WTC11 (cell line): ENCODE measurements at regions not wholly inside any gene's neighbourhood (a gene's known extent, or its start where the extent isn't known, plus 50 kb on each side); places are given as distances from the start of the nearest gene placed in this dataset.

Experiments
- ATAC-seq: fragments of 200-7000 bp; cut with Tn5 transposase; 2 replicates; pipeline ENCODE4 v1.10.0; 2021; ENCODE audit warnings: mild to moderate bottlenecking, moderate library complexity
- CTCF ChIA-PET: fragments of 300-600 bp; sonication (Branson Sonifier 250); formaldehyde crosslinking; loops from one replicate; lab custom pipeline; 2021; ENCODE audit warnings: antibody characterized with exemption; lab: Charles Lee
- POLR2A ChIA-PET: fragments of 350-600 bp; sonication (Branson Sonifier 250); formaldehyde crosslinking; loops from one replicate; lab custom pipeline; 2021; ENCODE audit warnings: antibody characterized with exemption; lab: Charles Lee
- DNase-seq: peaks from one replicate; pipeline ENCODE4 v3.0.0; 2021; ENCODE audit warnings: low spot score
- H3K27ac Mint-ChIP-seq: 2 replicates; pipeline ENCODE4 v1.8.0; 2021; ENCODE audit warnings: mixed read lengths
- H3K27me3 Mint-ChIP-seq: 2 replicates; pipeline ENCODE4 v1.8.0; 2021; ENCODE audit warnings: low read depth, mild to moderate bottlenecking, moderate library complexity, mixed read lengths
- H3K36me3 Mint-ChIP-seq: 2 replicates; pipeline ENCODE4 v1.8.0; 2021; ENCODE audit warnings: mixed read lengths
- H3K4me1 Mint-ChIP-seq: 2 replicates; pipeline ENCODE4 v1.8.0; 2022; ENCODE audit warnings: mixed read lengths
- H3K4me3 Mint-ChIP-seq: 2 replicates; pipeline ENCODE4 v1.8.0; 2021; ENCODE audit warnings: mild to moderate bottlenecking, moderate library complexity, mixed read lengths
- H3K9me3 Mint-ChIP-seq: 2 replicates; pipeline ENCODE4 v1.8.0; 2021; ENCODE audit warnings: mixed read lengths
- ATF3 ChIP-seq: sonication (generic); formaldehyde crosslinking; conservative IDR thresholded peaks from 2 replicates; pipeline ENCODE4 v1.8.1; 2022; ENCODE audit warnings: mild to moderate bottlenecking, missing genetic modification reagents
- CBFB ChIP-seq: sonication (generic); formaldehyde crosslinking; IDR thresholded peaks from 2 replicates; pipeline ENCODE4 v1.8.1; 2022; ENCODE audit warnings: mild to moderate bottlenecking, low read depth, missing genetic modification reagents
- CTCF ChIP-seq: fragments of 200-600 bp; IDR thresholded peaks from 2 replicates; pipeline ENCODE4 v1.8.0; 2022; ENCODE audit warnings: antibody characterized with exemption
- E2F5 ChIP-seq: sonication (generic); formaldehyde crosslinking; IDR thresholded peaks from 2 replicates; pipeline ENCODE4 v1.8.1; 2022; ENCODE audit warnings: mild to moderate bottlenecking, moderate library complexity, missing genetic modification reagents
- ERG ChIP-seq: fragments of 250-450 bp; sonication (Bioruptor Pico); IDR thresholded peaks from 2 replicates; pipeline ENCODE4 v1.8.0; 2021; ENCODE audit warnings: mild to moderate bottlenecking
- ETV6 ChIP-seq: sonication (generic); formaldehyde crosslinking; IDR thresholded peaks from 2 replicates; pipeline ENCODE4 v1.8.1; 2022; ENCODE audit warnings: mild to moderate bottlenecking, missing genetic modification reagents
- FOXP1 ChIP-seq: sonication (generic); formaldehyde crosslinking; IDR thresholded peaks from 2 replicates; pipeline ENCODE4 v1.8.0; 2022; ENCODE audit warnings: missing genetic modification reagents, mild to moderate bottlenecking, moderate library complexity, borderline replicate concordance
- HMGA2 ChIP-seq: fragments of 250-450 bp; sonication (Bioruptor Pico); IDR thresholded peaks from 2 replicates; pipeline ENCODE4 v1.4.0; 2021; ENCODE audit warnings: mild to moderate bottlenecking, moderate library complexity
- KAT7 ChIP-seq: sonication (generic); formaldehyde crosslinking; IDR thresholded peaks from 2 replicates; pipeline ENCODE4 v1.8.1; 2023; ENCODE audit warnings: missing genetic modification reagents, mild to moderate bottlenecking, borderline replicate concordance
- PREB ChIP-seq: sonication (generic); formaldehyde crosslinking; IDR thresholded peaks from 2 replicates; pipeline ENCODE4 v1.8.1; 2022; ENCODE audit warnings: mild to moderate bottlenecking, missing genetic modification reagents, moderate library complexity, borderline replicate concordance
- SP1 ChIP-seq: sonication (generic); formaldehyde crosslinking; conservative IDR thresholded peaks from 2 replicates; pipeline ENCODE4 v1.8.1; 2022; ENCODE audit warnings: missing genetic modification reagents
- TEAD1 ChIP-seq: sonication (generic); formaldehyde crosslinking; IDR thresholded peaks from 2 replicates; pipeline ENCODE4 v1.8.0; 2022; ENCODE audit warnings: mild to moderate bottlenecking, missing genetic modification reagents
- TP53 ChIP-seq: sonication (generic); formaldehyde crosslinking; IDR thresholded peaks from 2 replicates; pipeline ENCODE4 v1.8.1; 2023; ENCODE audit warnings: mild to moderate bottlenecking, missing genetic modification reagents
- ZBTB21 ChIP-seq: sonication (generic); formaldehyde crosslinking; IDR thresholded peaks from 2 replicates; pipeline ENCODE4 v1.8.1; 2023; ENCODE audit warnings: mild to moderate bottlenecking, missing genetic modification reagents, borderline replicate concordance
- ZMAT4 ChIP-seq: fragments of 250-450 bp; sonication (Bioruptor Pico); IDR thresholded peaks from 2 replicates; pipeline ENCODE4 v1.9.0; 2021; ENCODE audit warnings: mild to moderate bottlenecking
- ZNF219 ChIP-seq: sonication (generic); formaldehyde crosslinking; IDR thresholded peaks from 2 replicates; pipeline ENCODE4 v1.8.0; 2023; ENCODE audit warnings: missing genetic modification reagents, mild to moderate bottlenecking, borderline replicate concordance
- ZNF263 ChIP-seq: sonication (generic); formaldehyde crosslinking; IDR thresholded peaks from 2 replicates; pipeline ENCODE4 v1.8.1; 2022; ENCODE audit warnings: low read depth, mild to moderate bottlenecking, moderate library complexity, missing genetic modification reagents
- ZNF317 ChIP-seq: sonication (generic); formaldehyde crosslinking; IDR thresholded peaks from 2 replicates; pipeline ENCODE4 v1.8.1; 2023; ENCODE audit warnings: low read depth, mild to moderate bottlenecking, moderate library complexity, missing genetic modification reagents, borderline replicate concordance
- ZNF396 ChIP-seq: fragments of 250-450 bp; sonication (Bioruptor Pico); IDR thresholded peaks from 2 replicates; pipeline ENCODE4 v1.8.0; 2021; ENCODE audit warnings: mild to moderate bottlenecking, moderate library complexity, borderline replicate concordance
- ZNF416 ChIP-seq: fragments of 250-450 bp; sonication (Bioruptor Pico); IDR thresholded peaks from 2 replicates; pipeline ENCODE4 v1.9.0; 2021; ENCODE audit warnings: mild to moderate bottlenecking, inconsistent platforms
- ZNF423 ChIP-seq: fragments of 250-450 bp; sonication (Bioruptor Pico); IDR thresholded peaks from 2 replicates; pipeline ENCODE4 v2.1.2; 2022; ENCODE audit warnings: mild to moderate bottlenecking, moderate library complexity
- ZSCAN18 ChIP-seq: fragments of 250-450 bp; sonication (Bioruptor Pico); IDR thresholded peaks from 2 replicates; pipeline ENCODE4 v2.1.2; 2022; ENCODE audit warnings: mild to moderate bottlenecking, moderate library complexity

- H3K27me3 Mint-ChIP-seq: no peaks in the 10 kb centered on the region; the same call in 1 of the 2 replicates
- H3K9me3 Mint-ChIP-seq: no peaks in the 10 kb centered on the region
- ATAC-seq (no peak), DNase-seq (no peak)
- H3K36me3 Mint-ChIP-seq: no peaks in the 10 kb centered on the region
- no peak overlapping the region for H3K27ac Mint-ChIP-seq
- CTCF ChIA-PET: no interaction called here
- H3K4me3 Mint-ChIP-seq: no peak overlapping the region
- POLR2A ChIA-PET: no interaction called here
- TF ChIP-seq PREB (CRISPR knock-in tag) (no peak), E2F5 (no peak), ZNF416 (CRISPR knock-in tag) (no peak), SP1 (CRISPR knock-in tag) (no peak), FOXP1 (CRISPR knock-in tag) (no peak), ZNF396 (CRISPR knock-in tag) (no peak), HMGA2 (CRISPR knock-in tag) (no peak), ZNF423 (CRISPR knock-in tag) (no peak), TP53 (CRISPR knock-in tag) (no peak), CBFB (CRISPR knock-in tag) (no peak), ZSCAN18 (no peak), ZNF219 (CRISPR knock-in tag) (no peak), ERG (CRISPR knock-in tag) (no peak), ZNF263 (CRISPR knock-in tag) (no peak), ZNF317 (CRISPR knock-in tag) (no peak), ATF3 (no peak), ZMAT4 (CRISPR knock-in tag) (no peak)
- H3K4me1 Mint-ChIP-seq: no peaks in the 10 kb centered on the region
These were observed 64.2 kb upstream of the GGTLC1 start for GRCh38 chr20:24052599-24053275.

- no peak overlapping the region for H3K4me3 Mint-ChIP-seq
- H3K27me3 Mint-ChIP-seq: no peaks in the 10 kb centered on the region; the same call in 1 of the 2 replicates
- ChIA-PET POLR2A (no interaction called here), CTCF (no interaction called here)
- no peaks in the 10 kb centered on the region for H3K36me3 Mint-ChIP-seq
- TF ChIP-seq ETV6 (no peak), KAT7 (CRISPR knock-in tag) (no peak), CBFB (CRISPR knock-in tag) (no peak), ZBTB21 (CRISPR knock-in tag) (no peak), TEAD1 (CRISPR knock-in tag) (no peak), PREB (CRISPR knock-in tag) (no peak), CTCF (no peak)
- ATAC-seq: no peak
- DNase-seq: no peak
- H3K27ac Mint-ChIP-seq: no peak overlapping the region
- H3K4me1 Mint-ChIP-seq: no peaks in the 10 kb centered on the region
- H3K9me3 Mint-ChIP-seq: no peaks in the 10 kb centered on the region
These were observed 62.6 kb upstream of the GGTLC1 start for GRCh38 chr20:24051160-24051559.
